AG04449 (cell line): ENCODE measurements at regions not wholly inside any gene's neighbourhood (a gene's known extent, or its start where the extent isn't known, plus 50 kb on each side); places are given as distances from the start of the nearest gene placed in this dataset.
A peak's percentile ranks its signal among the peaks of the same experiment; 100 is the strongest.

Source experiments
- CTCF ChIA-PET: fragments of 350-600 bp; formaldehyde crosslinking; extraction: SDS; loops from one replicate; lab custom pipeline; 2021; ENCODE audit warnings: antibody characterized with exemption; lab: Yijun Ruan, JAX
- POLR2A ChIA-PET: fragments of 400-600, 350-600 bp; formaldehyde crosslinking; extraction: SDS; loops from one replicate; lab custom pipeline; 2020; ENCODE audit warnings: antibody characterized with exemption, inconsistent platforms; lab: Yijun Ruan, JAX
- DNase-seq: peaks from one replicate; pipeline ENCODE4 v3.0.0-alpha.2; 2010; ENCODE audit warnings: low read depth, low spot score
- H3K4me3 ChIP-seq: 2 replicates; pipeline ENCODE4 v1.5.1; 2011; ENCODE audit warnings: low read depth, mild to moderate bottlenecking, control low read depth, low read length
- TF ChIP-seq, protein P1 (sequence below): IDR thresholded peaks from one replicate; pipeline ENCODE4 v1.5.1; 2011; ENCODE audit warnings: mild to moderate bottlenecking, moderate library complexity, low read length, control low read depth, inconsistent platforms; ENCODE audit not compliant: insufficient read depth; ENCODE audit errors: missing control alignments

DNA sequence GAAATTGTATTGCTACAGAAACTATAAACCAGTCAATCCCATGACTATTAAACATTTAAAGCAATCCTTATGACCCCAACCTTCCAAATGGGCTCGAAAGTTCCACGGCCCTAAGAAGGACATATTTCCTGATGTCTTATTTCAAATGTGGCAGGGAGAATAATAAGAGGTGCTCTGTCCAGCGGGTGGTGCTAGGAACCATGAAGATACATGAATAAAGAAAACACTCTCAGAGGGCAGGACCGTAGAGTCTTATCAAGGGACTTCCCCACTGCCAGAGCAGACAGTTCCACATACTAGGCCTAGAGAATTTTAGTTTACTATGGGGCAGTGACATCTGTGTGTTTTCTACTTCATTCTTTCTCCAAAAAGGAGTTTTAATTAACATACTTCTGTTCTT, 187.1 kb upstream of the PIK3C3 start:
- H3K4me3 ChIP-seq, result no peak overlapping the region
- POLR2A ChIA-PET, result no interaction called here
- CTCF ChIA-PET, result no interaction called here
- TF ChIP-seq, protein P1, sequence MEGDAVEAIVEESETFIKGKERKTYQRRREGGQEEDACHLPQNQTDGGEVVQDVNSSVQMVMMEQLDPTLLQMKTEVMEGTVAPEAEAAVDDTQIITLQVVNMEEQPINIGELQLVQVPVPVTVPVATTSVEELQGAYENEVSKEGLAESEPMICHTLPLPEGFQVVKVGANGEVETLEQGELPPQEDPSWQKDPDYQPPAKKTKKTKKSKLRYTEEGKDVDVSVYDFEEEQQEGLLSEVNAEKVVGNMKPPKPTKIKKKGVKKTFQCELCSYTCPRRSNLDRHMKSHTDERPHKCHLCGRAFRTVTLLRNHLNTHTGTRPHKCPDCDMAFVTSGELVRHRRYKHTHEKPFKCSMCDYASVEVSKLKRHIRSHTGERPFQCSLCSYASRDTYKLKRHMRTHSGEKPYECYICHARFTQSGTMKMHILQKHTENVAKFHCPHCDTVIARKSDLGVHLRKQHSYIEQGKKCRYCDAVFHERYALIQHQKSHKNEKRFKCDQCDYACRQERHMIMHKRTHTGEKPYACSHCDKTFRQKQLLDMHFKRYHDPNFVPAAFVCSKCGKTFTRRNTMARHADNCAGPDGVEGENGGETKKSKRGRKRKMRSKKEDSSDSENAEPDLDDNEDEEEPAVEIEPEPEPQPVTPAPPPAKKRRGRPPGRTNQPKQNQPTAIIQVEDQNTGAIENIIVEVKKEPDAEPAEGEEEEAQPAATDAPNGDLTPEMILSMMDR, result peak; percentile 8
- peak; percentile 17 for DNase-seq

DNA sequence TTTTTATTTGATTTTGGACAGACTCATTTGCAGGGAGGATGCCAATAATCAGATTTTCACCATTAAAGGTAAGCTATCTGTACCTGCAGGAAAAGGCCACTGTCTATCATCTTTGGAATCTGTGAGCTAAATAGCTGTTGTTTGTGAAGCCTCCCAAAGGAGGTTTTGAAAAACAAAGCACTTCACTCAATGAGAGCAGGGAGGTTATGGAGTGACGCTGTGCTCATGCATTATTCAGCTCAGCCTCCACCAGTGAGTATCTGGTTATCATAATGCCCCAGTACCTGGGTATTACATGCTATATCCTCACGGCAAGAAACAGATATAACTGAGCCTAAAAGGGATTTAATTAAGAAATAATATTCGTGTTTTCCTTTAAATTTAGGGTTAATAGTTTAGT, 189.6 kb upstream of the PIK3C3 start:
- POLR2A ChIA-PET, result no interaction called here
- no peak for DNase-seq

DNA sequence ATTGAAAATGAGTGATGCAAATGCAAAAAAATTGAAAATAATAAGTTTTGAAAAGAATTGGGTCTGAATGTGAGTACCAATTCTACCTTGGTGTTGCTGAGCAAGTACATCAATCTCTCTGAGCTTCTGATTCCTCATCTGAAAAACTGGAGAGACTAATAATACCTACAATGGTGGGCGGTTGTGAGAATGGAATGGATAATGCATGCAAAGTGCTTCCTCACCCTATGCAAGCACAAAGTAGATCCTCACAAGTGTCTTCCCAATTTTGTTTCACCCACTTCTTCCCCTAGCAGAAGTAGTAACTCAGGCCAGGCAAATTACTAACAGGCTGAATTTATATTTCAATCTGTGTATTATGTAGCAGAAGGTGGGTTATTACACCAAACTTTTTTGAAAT, 191.7 kb upstream of the PIK3C3 start:
- DNase-seq, result no peak
- TF ChIP-seq, protein P1, result no peak
- H3K4me3 ChIP-seq, result no peak overlapping the region
- CTCF ChIA-PET, result no interaction called here
- POLR2A ChIA-PET, result no interaction called here

More for the DNA sequence above, 189.6 kb upstream of the PIK3C3 start:
- H3K4me3 ChIP-seq, result no peak overlapping the region
- CTCF ChIA-PET, result interaction anchor here (0.8 kb wide), 1 partner anchor 139 kb away, joined by 3 read pairs; no protein-coding TSS in a partner anchor
- TF ChIP-seq, protein P1, result no peak

DNA sequence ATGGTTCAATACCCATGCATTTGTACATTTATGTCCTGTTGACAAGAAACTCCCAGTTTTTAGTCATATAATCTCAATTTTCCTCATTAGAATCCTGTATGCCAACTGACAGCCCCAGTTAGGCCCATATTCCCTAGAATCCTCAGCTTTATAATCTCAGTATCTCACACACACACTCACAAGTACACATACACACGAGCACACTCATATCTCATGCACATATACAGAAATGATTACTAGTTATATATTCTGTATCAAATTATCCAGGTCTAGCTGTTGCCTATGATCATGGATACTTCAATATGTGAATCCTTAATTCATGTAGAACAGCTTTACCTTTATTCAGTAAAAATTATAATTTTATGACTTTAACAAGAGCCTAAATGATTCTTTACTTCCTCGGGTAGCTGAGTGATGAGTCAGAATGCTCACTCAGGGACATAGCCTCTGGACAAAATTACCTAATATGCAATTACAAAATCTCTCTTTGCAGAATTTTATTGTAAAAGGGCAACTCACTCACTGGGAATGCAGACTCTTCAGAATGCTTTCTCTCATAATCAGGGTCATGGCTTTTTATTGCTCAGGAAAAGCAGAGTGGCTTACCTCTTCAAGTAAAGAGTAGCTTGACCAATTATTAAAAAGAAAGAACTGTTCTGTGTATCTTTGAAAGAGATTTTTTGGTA, 193.6 kb upstream of the PIK3C3 start:
- peak; percentile 56 for DNase-seq
- POLR2A ChIA-PET, result no interaction called here
- TF ChIP-seq, protein P1, result no peak
- no peak overlapping the region for H3K4me3 ChIP-seq
- CTCF ChIA-PET, result interaction anchor here (0.7 to 1.1 kb wide), 2 partner anchors 148 to 267 kb away, joined by 3 to 4 read pairs; no protein-coding TSS in a partner anchor

DNA sequence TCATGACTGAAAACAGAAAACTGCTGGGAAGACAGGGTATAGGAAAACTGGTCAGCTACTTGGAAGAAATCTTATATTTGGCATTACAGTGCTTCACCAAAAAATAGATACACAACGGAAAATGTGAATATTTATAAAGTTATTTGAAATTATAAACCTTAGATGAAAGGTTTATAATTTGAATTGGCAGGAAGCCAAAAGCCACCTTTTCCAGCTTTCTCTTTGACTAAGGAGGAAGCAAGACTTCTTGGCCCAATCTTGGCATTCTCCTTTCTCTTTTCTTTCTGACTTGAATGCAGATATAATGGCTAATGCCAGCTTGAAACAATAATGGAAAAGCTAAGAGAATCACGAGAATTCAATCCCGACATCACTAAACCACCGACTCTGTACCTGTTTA, 196.5 kb upstream of the PIK3C3 start:
- ChIA-PET POLR2A (no interaction called here), CTCF (interaction anchor here (1.2 kb wide), 1 partner anchor 13 kb away, joined by 3 read pairs; no protein-coding TSS in a partner anchor)
- H3K4me3 ChIP-seq, result no peak overlapping the region
- TF ChIP-seq, protein P1, result no peak
- no peak for DNase-seq

DNA sequence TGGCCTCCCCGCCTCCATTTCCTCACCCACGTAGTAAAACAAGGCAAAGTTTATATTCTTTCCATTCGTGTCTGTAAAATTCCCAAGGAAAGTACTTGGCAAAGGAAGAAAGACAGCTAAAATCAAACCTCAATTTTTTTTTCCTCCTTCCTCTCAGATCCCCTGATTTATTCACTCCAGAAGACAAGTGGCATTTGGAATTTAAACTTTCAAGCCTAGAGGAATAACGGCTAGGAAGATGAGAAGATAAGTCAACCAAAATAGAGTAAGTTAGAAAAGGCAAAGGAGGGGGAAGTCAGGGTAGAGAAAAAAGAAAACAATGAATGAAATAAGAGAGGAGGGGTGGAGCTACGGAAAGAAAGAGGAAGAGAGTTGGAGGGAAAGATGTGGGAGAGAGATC, 198.9 kb upstream of the PIK3C3 start:
- H3K4me3 ChIP-seq, result no peak overlapping the region
- ChIA-PET CTCF (interaction anchor here (1.6 to 1.7 kb wide), 2 partner anchors 9 to 12 kb away, joined by 4 read pairs; no protein-coding TSS in a partner anchor), POLR2A (no interaction called here)
- TF ChIP-seq, protein P1, result no peak
- DNase-seq, result no peak
